ENCODE measurements at regions not wholly inside any gene's neighbourhood (a gene's known extent, or its start where the extent isn't known, plus 50 kb on each side); places are given as distances from the start of the nearest gene placed in this dataset.

GRCh38 chr5:162324328-162324727 is 256.8 kb downstream of the GABRG2 start:
- DNase-seq (ENCODE audit: low read depth): no peak

GRCh38 chr5:162325143-162325727 is 257.7 kb downstream of the GABRG2 start:
- no peak for DNase-seq (ENCODE audit: low read depth)

GRCh38 chr5:162334944-162335343 is 267.4 kb downstream of the GABRG2 start:
- no peak for DNase-seq (ENCODE audit: low read depth)

GRCh38 chr5:162360373-162360931 is 292.9 kb downstream of the GABRG2 start:
- no peak for DNase-seq (ENCODE audit: low read depth)

GRCh38 chr5:162372256-162372655 is 304.7 kb downstream of the GABRG2 start:
- no peak for DNase-seq (ENCODE audit: low read depth)

GRCh38 chr5:162377895-162378294 is 310.3 kb downstream of the GABRG2 start:
- DNase-seq (ENCODE audit: low read depth): no peak

- no peak for DNase-seq (ENCODE audit: low read depth)
These were observed 315.3 kb downstream of the GABRG2 start for GRCh38 chr5:162382839-162383238.

GRCh38 chr5:162384225-162384624 is 316.7 kb downstream of the GABRG2 start:
- no peak for DNase-seq (ENCODE audit: low read depth)

- no peak for DNase-seq (ENCODE audit: low read depth)
These were observed 324.3 kb downstream of the GABRG2 start for GRCh38 chr5:162391833-162392232.

- no peak for DNase-seq (ENCODE audit: low read depth)
These were observed 324.8 kb downstream of the GABRG2 start for GRCh38 chr5:162392336-162392735.

- no peak for DNase-seq (ENCODE audit: low read depth)
These were observed 326.0 kb downstream of the GABRG2 start for GRCh38 chr5:162393534-162393933.

- no peak for DNase-seq (ENCODE audit: low read depth)
These were observed 340.0 kb downstream of the GABRG2 start for GRCh38 chr5:162407614-162408013.

- DNase-seq (ENCODE audit: low read depth): no peak
These were observed 342.8 kb downstream of the GABRG2 start for GRCh38 chr5:162410365-162410764.

- DNase-seq (ENCODE audit: low read depth): no peak
These were observed 361.6 kb downstream of the GABRG2 start for GRCh38 chr5:162429142-162429541.

- DNase-seq (ENCODE audit: low read depth): no peak
These were observed 366.7 kb downstream of the GABRG2 start for GRCh38 chr5:162434281-162434680.

GRCh38 chr5:162436055-162436454 is 368.5 kb downstream of the GABRG2 start:
- DNase-seq (ENCODE audit: low read depth): no peak

- no peak for DNase-seq (ENCODE audit: low read depth)
These were observed 376.7 kb downstream of the GABRG2 start for GRCh38 chr5:162444129-162444762.

- no peak for DNase-seq (ENCODE audit: low read depth)
These were observed 388.5 kb downstream of the GABRG2 start for GRCh38 chr5:162456086-162456485.

GRCh38 chr5:162466011-162466410 is 398.4 kb downstream of the GABRG2 start:
- DNase-seq (ENCODE audit: low read depth): no peak

- no peak for DNase-seq (ENCODE audit: low read depth)
These were observed 405.6 kb downstream of the GABRG2 start for GRCh38 chr5:162473041-162473714.

- no peak for DNase-seq (ENCODE audit: low read depth)
These were observed 406.7 kb downstream of the GABRG2 start for GRCh38 chr5:162474239-162474638.

- no peak for DNase-seq (ENCODE audit: low read depth)
These were observed 416.5 kb downstream of the GABRG2 start for GRCh38 chr5:162484095-162484494.

- no peak for DNase-seq (ENCODE audit: low read depth)
These were observed 417.4 kb downstream of the GABRG2 start for GRCh38 chr5:162484986-162485385.
